Neural progenitor cell (in vitro differentiated cells): ENCODE measurements at regions not wholly inside any gene's neighbourhood (a gene's known extent, or its start where the extent isn't known, plus 50 kb on each side); places are given as distances from the start of the nearest gene placed in this dataset.

Source experiments
- CTCF ChIP-seq: fragments of 200-600 bp; sonication (generic); IDR thresholded peaks from 2 replicates; pipeline ENCODE4 v1.5.1; 2017; ENCODE audit warnings: antibody characterized with exemption, mild to moderate bottlenecking
- EZH2 ChIP-seq: fragments of 200-600 bp; sonication (generic); IDR thresholded peaks from 2 replicates; pipeline ENCODE4 v1.6.1; 2017; ENCODE audit warnings: antibody characterized with exemption, mild to moderate bottlenecking, moderate library complexity
- EZH2phosphoT487 ChIP-seq: fragments of 200-600 bp; sonication (generic); IDR thresholded peaks from 2 replicates; pipeline ENCODE4 v1.6.1; 2017; ENCODE audit warnings: antibody characterized with exemption

- TF ChIP-seq CTCF: no peak
- no peak for TF ChIP-seq EZH2
- no peak for TF ChIP-seq EZH2phosphoT487
Measured at GRCh38 chr18:2415656-2416055, 155.6 kb downstream of the METTL4 start.
